Osteoblast (primary cell): ENCODE measurements at regions not wholly inside any gene's neighbourhood (a gene's known extent, or its start where the extent isn't known, plus 50 kb on each side); places are given as distances from the start of the nearest gene placed in this dataset.

Experiments
- DNase-seq: peaks from one replicate; pipeline ENCODE4 v3.0.0; 2011; ENCODE audit warnings: low spot score, mixed read lengths; ENCODE audit not compliant: insufficient read length; ENCODE audit errors: missing footprints
- H2AFZ ChIP-seq: 2 replicates; pipeline ENCODE4 v1.6.0; 2011; ENCODE audit warnings: mild to moderate bottlenecking, low read length
- H3K27ac ChIP-seq: 2 replicates; pipeline ENCODE4 v1.5.1; 2011; ENCODE audit warnings: mild to moderate bottlenecking, low read depth, low read length, moderate library complexity
- H3K27me3 ChIP-seq: 2 replicates; pipeline ENCODE4 v1.6.0; 2012; ENCODE audit warnings: mild to moderate bottlenecking, control low read depth, inconsistent platforms, low read length, moderate library complexity; ENCODE audit not compliant: insufficient read depth
- H3K36me3 ChIP-seq: 2 replicates; pipeline ENCODE4 v1.5.1; 2011; ENCODE audit warnings: mild to moderate bottlenecking, low read length, control low read depth, moderate library complexity; ENCODE audit not compliant: insufficient read depth
- H3K4me1 ChIP-seq: 2 replicates; pipeline ENCODE4 v1.5.1; 2011; ENCODE audit warnings: mild to moderate bottlenecking, low read length, control low read depth, moderate library complexity; ENCODE audit not compliant: insufficient read depth
- H3K4me2 ChIP-seq: 2 replicates; pipeline ENCODE4 v1.6.0; 2011; ENCODE audit warnings: mild to moderate bottlenecking, low read length; ENCODE audit not compliant: insufficient read depth
- H3K4me3 ChIP-seq: fragments of 200-600 bp; sonication (generic); 3 replicates; pipeline ENCODE4 v1.5.1; 2012; ENCODE audit warnings: mild to moderate bottlenecking, low read length, inconsistent platforms; ENCODE audit not compliant: insufficient read depth
- H3K79me2 ChIP-seq: 2 replicates; pipeline ENCODE4 v1.6.0; 2012; ENCODE audit warnings: mild to moderate bottlenecking, low read length, control low read depth, inconsistent platforms; ENCODE audit not compliant: insufficient read depth
- H3K9me3 ChIP-seq: 2 replicates; pipeline ENCODE4 v1.5.1; 2011; ENCODE audit warnings: low read depth, low read length, control low read depth
- H4K20me1 ChIP-seq: 2 replicates; pipeline ENCODE4 v1.6.0; 2012; ENCODE audit warnings: mild to moderate bottlenecking, low read length, control low read depth; ENCODE audit not compliant: insufficient read depth
- TF ChIP-seq, protein P1 (sequence below): IDR thresholded peaks from 2 replicates; pipeline ENCODE4 v1.5.1; 2011; ENCODE audit warnings: mild to moderate bottlenecking, low read depth, low read length, moderate library complexity; ENCODE audit errors: extremely low read depth

- no peak for DNase-seq
- Histone ChIP-seq H4K20me1 (no peaks in the 10 kb centered on the region), H3K9me3 (no peaks in the 10 kb centered on the region), H3K27ac (no peak overlapping the region), H3K4me1 (no peaks in the 10 kb centered on the region), H3K36me3 (no peaks in the 10 kb centered on the region), H3K4me3 (no peak overlapping the region), H3K4me2 (no peak overlapping the region), H3K79me2 (no peaks in the 10 kb centered on the region), H2AFZ (no peak overlapping the region), H3K27me3 (peaks cover 10% of the 10 kb centered on the region)
- TF ChIP-seq, protein P1, sequence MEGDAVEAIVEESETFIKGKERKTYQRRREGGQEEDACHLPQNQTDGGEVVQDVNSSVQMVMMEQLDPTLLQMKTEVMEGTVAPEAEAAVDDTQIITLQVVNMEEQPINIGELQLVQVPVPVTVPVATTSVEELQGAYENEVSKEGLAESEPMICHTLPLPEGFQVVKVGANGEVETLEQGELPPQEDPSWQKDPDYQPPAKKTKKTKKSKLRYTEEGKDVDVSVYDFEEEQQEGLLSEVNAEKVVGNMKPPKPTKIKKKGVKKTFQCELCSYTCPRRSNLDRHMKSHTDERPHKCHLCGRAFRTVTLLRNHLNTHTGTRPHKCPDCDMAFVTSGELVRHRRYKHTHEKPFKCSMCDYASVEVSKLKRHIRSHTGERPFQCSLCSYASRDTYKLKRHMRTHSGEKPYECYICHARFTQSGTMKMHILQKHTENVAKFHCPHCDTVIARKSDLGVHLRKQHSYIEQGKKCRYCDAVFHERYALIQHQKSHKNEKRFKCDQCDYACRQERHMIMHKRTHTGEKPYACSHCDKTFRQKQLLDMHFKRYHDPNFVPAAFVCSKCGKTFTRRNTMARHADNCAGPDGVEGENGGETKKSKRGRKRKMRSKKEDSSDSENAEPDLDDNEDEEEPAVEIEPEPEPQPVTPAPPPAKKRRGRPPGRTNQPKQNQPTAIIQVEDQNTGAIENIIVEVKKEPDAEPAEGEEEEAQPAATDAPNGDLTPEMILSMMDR: no peak
Observed at GRCh38 chr2:105606081-105606480, 138.6 kb upstream of the NCK2 start.

- no peaks in the 10 kb centered on the region for H3K9me3 ChIP-seq
- no peak overlapping the region for H3K27ac ChIP-seq
- no peaks in the 10 kb centered on the region for H3K4me1 ChIP-seq
- H3K36me3 ChIP-seq: no peaks in the 10 kb centered on the region
- H3K79me2 ChIP-seq: no peaks in the 10 kb centered on the region
- no peak for DNase-seq
- peak overlapping the region; percentile 42 for H2AFZ ChIP-seq
- no peaks in the 10 kb centered on the region for H4K20me1 ChIP-seq
- peak overlapping the region; percentile 10 for H3K4me2 ChIP-seq
- peaks cover 10% of the 10 kb centered on the region for H3K27me3 ChIP-seq
- TF ChIP-seq, protein P1: no peak
- H3K4me3 ChIP-seq: no peak overlapping the region
Observed at GRCh38 chr2:105604938-105605337, 139.8 kb upstream of the NCK2 start.

GRCh38 chr2:105600949-105601794 lies 143.5 kb upstream of the NCK2 start:
- no peaks in the 10 kb centered on the region for H3K79me2 ChIP-seq
- no peak overlapping the region for H3K27ac ChIP-seq
- peaks cover 6% of the 10 kb centered on the region for H3K4me1 ChIP-seq
- no peaks in the 10 kb centered on the region for H4K20me1 ChIP-seq
- no peak overlapping the region for H3K4me3 ChIP-seq
- no peak overlapping the region for H3K4me2 ChIP-seq
- DNase-seq: no peak
- H3K9me3 ChIP-seq: no peaks in the 10 kb centered on the region
- H3K27me3 ChIP-seq: peaks cover 8% of the 10 kb centered on the region
- TF ChIP-seq, protein P1: no peak
- no peaks in the 10 kb centered on the region for H3K36me3 ChIP-seq
- no peak overlapping the region for H2AFZ ChIP-seq

DNA sequence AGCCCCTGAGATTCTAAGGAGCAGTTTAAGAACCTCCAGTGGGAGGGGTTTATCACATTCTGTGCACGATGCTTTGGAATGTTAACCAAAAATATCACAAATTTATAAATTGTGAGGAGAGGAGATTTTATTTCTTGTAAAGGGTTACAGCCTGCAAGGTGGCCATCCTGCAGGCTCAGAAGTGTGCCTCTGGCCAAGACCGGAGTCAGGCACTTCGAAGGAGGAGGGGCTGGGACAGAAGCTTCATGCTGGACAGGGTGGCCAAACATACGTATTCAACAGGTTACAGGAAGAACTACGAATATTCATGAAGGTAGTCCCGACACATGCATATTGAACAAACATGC lies 144.1 kb upstream of the NCK2 start:
- no peak overlapping the region for H3K4me2 ChIP-seq
- no peaks in the 10 kb centered on the region for H4K20me1 ChIP-seq
- no peak overlapping the region for H3K4me3 ChIP-seq
- no peaks in the 10 kb centered on the region for H3K9me3 ChIP-seq
- no peak overlapping the region for H2AFZ ChIP-seq
- H3K27ac ChIP-seq: no peak overlapping the region
- peaks cover 6% of the 10 kb centered on the region for H3K4me1 ChIP-seq
- TF ChIP-seq, protein P1: no peak
- DNase-seq: no peak
- H3K79me2 ChIP-seq: no peaks in the 10 kb centered on the region
- peaks cover 8% of the 10 kb centered on the region for H3K27me3 ChIP-seq
- no peaks in the 10 kb centered on the region for H3K36me3 ChIP-seq
